ENCODE measurements at regions not wholly inside any gene's neighbourhood (a gene's known extent, or its start where the extent isn't known, plus 50 kb on each side); places are given as distances from the start of the nearest gene placed in this dataset.
A peak's percentile ranks its signal among the peaks of the same experiment; 100 is the strongest.
"Not testable (repeated sequence)": the region's sequence is repeated elsewhere in the genome, so short reads cannot be mapped to it uniquely, and the experiment has no call there.

- H3K4me1 Mint-ChIP-seq, H3K27ac Mint-ChIP-seq, H3K36me3 Mint-ChIP-seq, H3K9me3 Mint-ChIP-seq, H3K27me3 Mint-ChIP-seq, H3K4me3 Mint-ChIP-seq: not testable (repeated sequence)
Observed at GRCh38 chr1:146511047-146511777, 282.4 kb upstream of the NOTCH2NLA start.

GRCh38 chr1:146510248-146510983, 281.6 kb upstream of the NOTCH2NLA start:
- not testable (repeated sequence) for H3K9me3 Mint-ChIP-seq, H3K4me3 Mint-ChIP-seq, H3K27ac Mint-ChIP-seq, H3K36me3 Mint-ChIP-seq, H3K27me3 Mint-ChIP-seq, H3K4me1 Mint-ChIP-seq

- H3K27me3 Mint-ChIP-seq, H3K9me3 Mint-ChIP-seq, H3K4me3 Mint-ChIP-seq, H3K4me1 Mint-ChIP-seq, H3K36me3 Mint-ChIP-seq, H3K27ac Mint-ChIP-seq: not testable (repeated sequence)
Observed at GRCh38 chr1:146504121-146504520, 275.3 kb upstream of the NOTCH2NLA start.

GRCh38 chr1:146487555-146487954, 258.7 kb upstream of the NOTCH2NLA start:
- not testable (repeated sequence) for H3K36me3 Mint-ChIP-seq, H3K9me3 Mint-ChIP-seq, H3K4me3 Mint-ChIP-seq, H3K4me1 Mint-ChIP-seq, H3K27ac Mint-ChIP-seq, H3K27me3 Mint-ChIP-seq

DNA sequence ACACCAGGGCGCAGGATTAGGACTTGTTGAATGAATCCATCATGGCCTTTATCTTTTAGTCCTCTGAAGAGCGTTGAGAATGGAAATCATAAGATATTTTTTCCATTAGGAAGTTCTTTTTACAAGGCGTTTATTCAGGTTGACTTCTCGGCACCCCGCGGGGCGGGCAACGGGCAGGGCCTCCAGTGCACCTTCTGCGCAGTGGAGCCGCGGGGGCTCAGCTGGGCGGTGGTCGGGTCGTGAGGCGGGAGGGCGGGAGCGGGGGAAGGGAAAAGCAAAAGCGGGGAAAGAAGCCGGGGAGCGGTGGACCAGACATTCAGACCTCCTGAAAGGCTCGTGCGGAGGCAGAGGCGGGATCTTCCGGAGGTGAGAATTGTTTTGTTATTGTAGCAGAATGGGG, 258.3 kb upstream of the NOTCH2NLA start:
- H3K36me3 Mint-ChIP-seq, H3K27ac Mint-ChIP-seq, H3K4me1 Mint-ChIP-seq, H3K27me3 Mint-ChIP-seq, H3K4me3 Mint-ChIP-seq, H3K9me3 Mint-ChIP-seq: not testable (repeated sequence)

- not testable (repeated sequence) for H3K4me1 Mint-ChIP-seq, H3K9me3 Mint-ChIP-seq, H3K27ac Mint-ChIP-seq, H3K36me3 Mint-ChIP-seq, H3K27me3 Mint-ChIP-seq
- H3K4me3 Mint-ChIP-seq, result peak overlapping the region in 1 of 4 donors; percentile 34
Observed at GRCh38 chr1:146486300-146487014, 257.6 kb upstream of the NOTCH2NLA start.

- H3K9me3 Mint-ChIP-seq, H3K27ac Mint-ChIP-seq, H3K4me3 Mint-ChIP-seq, H3K4me1 Mint-ChIP-seq, H3K27me3 Mint-ChIP-seq, H3K36me3 Mint-ChIP-seq: not testable (repeated sequence)
Observed at GRCh38 chr1:146484195-146484594, 255.4 kb upstream of the NOTCH2NLA start.

- not testable (repeated sequence) for H3K36me3 Mint-ChIP-seq, H3K27me3 Mint-ChIP-seq, H3K9me3 Mint-ChIP-seq, H3K27ac Mint-ChIP-seq, H3K4me3 Mint-ChIP-seq, H3K4me1 Mint-ChIP-seq
Observed at GRCh38 chr1:146479188-146479587, 250.4 kb upstream of the NOTCH2NLA start.

DNA sequence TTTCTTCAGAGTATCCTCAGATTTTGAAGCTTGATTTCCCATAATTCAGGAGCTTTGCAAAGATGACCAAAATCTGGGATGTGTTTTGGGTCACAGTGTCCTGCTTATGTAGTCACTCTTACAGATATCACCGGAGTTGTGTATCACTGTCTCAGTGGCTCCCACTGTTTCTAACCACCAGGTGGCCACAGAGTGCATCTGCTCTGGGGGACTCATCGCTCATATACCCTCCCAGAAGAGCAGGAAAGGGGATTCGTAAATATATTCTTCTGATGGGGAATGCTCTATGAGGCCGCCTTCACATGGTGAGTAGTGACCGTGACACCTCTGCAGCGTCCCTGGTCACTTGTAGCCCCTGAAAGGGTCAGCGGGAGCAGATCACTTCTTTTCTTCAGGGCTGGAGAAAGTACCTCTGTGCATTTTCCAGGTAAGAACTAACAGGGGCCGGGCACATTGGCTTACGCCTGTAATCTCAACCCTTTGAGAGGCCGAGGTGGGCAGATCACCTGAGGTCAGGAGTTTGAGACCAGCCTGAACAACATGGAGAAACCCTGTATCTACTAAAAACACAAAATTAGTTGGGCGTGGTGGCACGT, 249.4 kb upstream of the NOTCH2NLA start:
- not testable (repeated sequence) for H3K4me1 Mint-ChIP-seq, H3K36me3 Mint-ChIP-seq, H3K9me3 Mint-ChIP-seq, H3K27me3 Mint-ChIP-seq, H3K4me3 Mint-ChIP-seq
- peak overlapping the region in 1 of 3 donors; percentile 59 for H3K27ac Mint-ChIP-seq

GRCh38 chr1:146475086-146475485, 246.3 kb upstream of the NOTCH2NLA start:
- not testable (repeated sequence) for H3K36me3 Mint-ChIP-seq, H3K4me1 Mint-ChIP-seq, H3K27ac Mint-ChIP-seq, H3K4me3 Mint-ChIP-seq, H3K27me3 Mint-ChIP-seq, H3K9me3 Mint-ChIP-seq

GRCh38 chr1:146474216-146474615, 245.4 kb upstream of the NOTCH2NLA start:
- H3K4me3 Mint-ChIP-seq, result peak overlapping the region in 1 of 4 donors; percentile 22
- H3K27ac Mint-ChIP-seq, H3K36me3 Mint-ChIP-seq, H3K9me3 Mint-ChIP-seq, H3K27me3 Mint-ChIP-seq, H3K4me1 Mint-ChIP-seq: not testable (repeated sequence)

DNA sequence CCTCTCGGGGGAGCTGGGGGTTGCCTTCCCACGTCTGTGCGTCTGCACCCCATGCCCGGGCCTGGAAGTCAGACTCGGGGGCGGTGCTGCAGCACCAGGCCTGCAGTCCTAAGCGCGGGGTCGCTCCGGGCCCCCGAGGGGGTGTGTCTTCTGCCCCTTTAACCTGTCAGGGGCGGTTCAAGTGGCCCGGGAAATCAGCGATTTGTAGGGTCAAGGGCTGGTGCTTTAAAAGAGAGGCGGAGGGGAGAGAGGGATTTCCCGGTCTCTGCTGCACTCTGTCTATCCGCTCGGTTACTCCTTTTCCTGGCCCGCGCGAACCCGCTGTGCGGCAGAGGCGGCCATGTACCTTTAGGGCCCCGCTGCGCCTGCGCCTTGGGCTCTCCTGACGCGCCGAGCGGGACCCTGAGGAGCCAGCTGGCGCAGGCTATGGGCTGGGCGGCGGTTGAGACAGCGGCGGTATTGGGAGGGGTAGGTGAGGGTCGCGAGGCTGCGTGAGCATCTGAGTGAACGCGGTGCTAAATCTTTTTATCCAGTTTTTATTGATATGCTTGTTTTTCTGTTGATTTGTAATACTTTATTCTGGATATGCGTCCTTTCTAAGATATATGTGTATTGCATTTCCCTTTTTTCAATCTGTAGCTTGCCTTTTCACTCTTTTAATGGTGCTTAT, 243.5 kb upstream of the NOTCH2NLA start:
- not testable (repeated sequence) for H3K27ac Mint-ChIP-seq, H3K9me3 Mint-ChIP-seq, H3K4me1 Mint-ChIP-seq, H3K27me3 Mint-ChIP-seq, H3K36me3 Mint-ChIP-seq
- peak overlapping the region; percentile 74 to 96 (median 88) for H3K4me3 Mint-ChIP-seq

- H3K4me1 Mint-ChIP-seq, H3K27me3 Mint-ChIP-seq, H3K27ac Mint-ChIP-seq, H3K9me3 Mint-ChIP-seq, H3K36me3 Mint-ChIP-seq, H3K4me3 Mint-ChIP-seq: not testable (repeated sequence)
Observed at GRCh38 chr1:146459939-146460338, 231.1 kb upstream of the NOTCH2NLA start.

- not testable (repeated sequence) for H3K4me3 Mint-ChIP-seq, H3K9me3 Mint-ChIP-seq, H3K4me1 Mint-ChIP-seq, H3K27ac Mint-ChIP-seq, H3K36me3 Mint-ChIP-seq, H3K27me3 Mint-ChIP-seq
Observed at GRCh38 chr1:146459308-146459707, 230.5 kb upstream of the NOTCH2NLA start.

- H3K4me3 Mint-ChIP-seq, H3K27ac Mint-ChIP-seq, H3K9me3 Mint-ChIP-seq, H3K36me3 Mint-ChIP-seq, H3K4me1 Mint-ChIP-seq, H3K27me3 Mint-ChIP-seq: not testable (repeated sequence)
Observed at GRCh38 chr1:146448877-146449246, 220.0 kb upstream of the NOTCH2NLA start.
